HepG2 (cell line): ENCODE measurements at regions not wholly inside any gene's neighbourhood (a gene's known extent, or its start where the extent isn't known, plus 50 kb on each side); places are given as distances from the start of the nearest gene placed in this dataset.

ENCODE experiments used
- ATAC-seq: fragments of 200-7000 bp; cut with Tn5 transposase; 3 replicates; pipeline ENCODE4 v1.9.1; 2020; ENCODE audit warnings: mild to moderate bottlenecking, moderate library complexity
- BruUV-seq: library from RNA; stranded (reverse); fragments of 400-500 nt; replicated peaks from 2 replicates; lab custom pipeline; 2021; lab: Mats Ljungman, UMichigan
- CTCF ChIA-PET: fragments of 300-600 bp; formaldehyde crosslinking; extraction: SDS; loops from one replicate; lab custom pipeline; 2021; ENCODE audit warnings: low total read pairs, inconsistent platforms, low intra/inter-chr PET ratio; lab: Yijun Ruan, JAX
- POLR2A ChIA-PET: fragments of 350-600 bp; sonication (Branson Sonifier 250); formaldehyde crosslinking; loops from one replicate; lab custom pipeline; 2020; ENCODE audit warnings: antibody characterized with exemption, inconsistent platforms; lab: Yijun Ruan, JAX
- DNase-seq: peaks from one replicate; pipeline ENCODE4 v3.0.0-alpha.2; 2015; ENCODE audit warnings: low spot score
- FAIRE-seq: peaks from 3 replicates; lab custom pipeline; 2011; peaks lifted over from hg19 to GRCh38; lab: Jason Lieb, UNC
- H2AFZ ChIP-seq: one replicate; pipeline ENCODE4 v1.6.1; 2011; ENCODE audit warnings: low read length, inconsistent platforms
- H3K27ac ChIP-seq: fragments of 300-600 bp; 3 replicates; pipeline ENCODE4 v1.8.0; 2011; ENCODE audit warnings: mixed run types, mild to moderate bottlenecking, mixed read lengths, low read length, inconsistent platforms; ENCODE audit not compliant: insufficient read depth; ENCODE audit errors: extremely low read length
- H3K27me3 ChIP-seq, 2 experiments: fragments of 200-600 bp in 1 of 2; 2 replicates in 1 of 2; 3 replicates in 1 of 2; pipeline versions ENCODE4 v1.6.0 to v1.8.0; 2011; ENCODE audit warnings: low read length in 2 of 2, mild to moderate bottlenecking in 2 of 2, moderate library complexity in 2 of 2, inconsistent platforms in 1 of 2; ENCODE audit not compliant: insufficient read depth in 2 of 2, control insufficient read depth in 1 of 2
- H3K36me3 ChIP-seq, 2 experiments: fragments of 200-600 bp in 1 of 2; replicated peaks in 1 of 2; 2 replicates in 1 of 2; 3 replicates in 1 of 2; pipeline versions ENCODE4 v1.5.1 to v1.8.0; 2011; ENCODE audit warnings: low read length in 2 of 2, inconsistent platforms in 1 of 2; ENCODE audit not compliant: insufficient read depth in 2 of 2, control insufficient read depth in 1 of 2
- H3K4me1 ChIP-seq: 2 replicates; pipeline ENCODE4 v1.5.1; 2012; ENCODE audit warnings: low read length, inconsistent platforms; ENCODE audit not compliant: insufficient read depth
- H3K4me2 ChIP-seq: 2 replicates; pipeline ENCODE4 v1.6.0; 2011; ENCODE audit warnings: low read depth, low read length, inconsistent platforms
- H3K4me3 ChIP-seq, 3 experiments: fragments of 200-600 bp in 1 of 3; sonication (generic), shearing (Covaris generic) in 1 of 3; replicated peaks in 1 of 3; 2 replicates each; pipeline ENCODE4 v1.5.1; 2011 to 2016; ENCODE audit warnings: low read length in 3 of 3, inconsistent platforms in 2 of 3, low read depth in 2 of 3, mild to moderate bottlenecking in 2 of 3, control low read depth in 1 of 3, mixed read lengths in 1 of 3; ENCODE audit not compliant: insufficient read depth in 1 of 3
- H3K79me2 ChIP-seq: one replicate; pipeline ENCODE4 v1.6.1; 2011; ENCODE audit warnings: low read length, inconsistent platforms; ENCODE audit not compliant: insufficient read depth
- H3K9ac ChIP-seq: 2 replicates; pipeline ENCODE4 v1.6.0; 2011; ENCODE audit warnings: mild to moderate bottlenecking, low read depth, low read length, inconsistent platforms; ENCODE audit not compliant: insufficient read depth
- H3K9me3 ChIP-seq: 2 replicates; pipeline ENCODE4 v1.5.1; 2012; ENCODE audit warnings: mild to moderate bottlenecking, low read length
- H4K20me1 ChIP-seq: 2 replicates; pipeline ENCODE4 v1.6.0; 2011; ENCODE audit warnings: inconsistent platforms, mild to moderate bottlenecking, low read length, moderate library complexity; ENCODE audit not compliant: insufficient read depth
- ARID3A ChIP-seq: IDR thresholded peaks from 2 replicates; pipeline ENCODE4 v1.6.1; 2012; ENCODE audit warnings: low read depth, low read length, improper control_type of control experiment
- NR3C1 ChIP-seq: sonication (generic); formaldehyde crosslinking; IDR thresholded peaks from 2 replicates; pipeline ENCODE4 v1.4.0; 2020; ENCODE audit warnings: missing genetic modification reagents
- ONECUT2 ChIP-seq: sonication (generic); formaldehyde crosslinking; IDR thresholded peaks from 2 replicates; pipeline ENCODE4 v1.4.0; 2020; ENCODE audit warnings: missing genetic modification reagents
- SKIL ChIP-seq: sonication (generic); formaldehyde crosslinking; IDR thresholded peaks from 2 replicates; pipeline ENCODE4 v1.8.0; 2022; ENCODE audit warnings: missing genetic modification reagents, mild to moderate bottlenecking, moderate library complexity, borderline replicate concordance
- SMC3 ChIP-seq: IDR thresholded peaks from 2 replicates; pipeline ENCODE4 v1.6.1; 2011; ENCODE audit warnings: low read length, improper control_type of control experiment
- STAG1 ChIP-seq: sonication (generic); formaldehyde crosslinking; IDR thresholded peaks from 2 replicates; pipeline ENCODE4 v1.4.0; 2020; ENCODE audit warnings: missing genetic modification reagents
- USF2 ChIP-seq, 2 experiments: sonication (generic) in 1 of 2; formaldehyde crosslinking in 1 of 2; IDR thresholded peaks; 2 replicates each; pipeline versions ENCODE4 v1.5.1 to v1.6.1; 2011 to 2020; ENCODE audit warnings: borderline replicate concordance in 1 of 2, low read depth in 1 of 2, low read length in 1 of 2, mild to moderate bottlenecking in 1 of 2, missing genetic modification reagents in 1 of 2, moderate library complexity in 1 of 2
- ZBTB49 ChIP-seq: sonication (generic); formaldehyde crosslinking; IDR thresholded peaks from 2 replicates; pipeline ENCODE4 v1.4.0; 2020; ENCODE audit warnings: missing genetic modification reagents, borderline replicate concordance
- ZFP62 ChIP-seq: sonication (generic); formaldehyde crosslinking; IDR thresholded peaks from 2 replicates; pipeline ENCODE4 v1.4.0; 2020; ENCODE audit warnings: missing genetic modification reagents
- ZNF503 ChIP-seq: sonication (generic); formaldehyde crosslinking; IDR thresholded peaks from 2 replicates; pipeline ENCODE4 v1.4.0; 2020; ENCODE audit warnings: missing genetic modification reagents
- ZNF652 ChIP-seq: IDR thresholded peaks from 2 replicates; pipeline ENCODE4 v1.6.1; 2016; ENCODE audit warnings: low read depth, borderline replicate concordance
- ZNF776 ChIP-seq: sonication (generic); formaldehyde crosslinking; IDR thresholded peaks from 2 replicates; pipeline ENCODE4 v1.4.0; 2020; ENCODE audit warnings: mild to moderate bottlenecking, missing genetic modification reagents
- WGBS: methylation state at CpG from one replicate; pipeline ENCODE4 v1.1.6; 2017; ENCODE audit warnings: low lambda C conversion rate; 5-methylcytosine and 5-hydroxymethylcytosine counted together
- in situ Hi-C: cut with HindIII; loops from 2 replicates; pipeline ENCODE4 v1.10.0; 2017; ENCODE audit warnings: low pct_unique_long_range_greater_than_20kb; ENCODE audit not compliant: extremely low pct_ligation_motif_present
- intact Hi-C: fragments of 100-400 bp; cut with micrococcal nuclease; formaldehyde crosslinking; loops from one replicate; pipeline ENCODE4 v1.10.0; 2022; ENCODE audit not compliant: unreplicated experiment

- no peak overlapping the region for H3K27ac ChIP-seq
- CTCF ChIA-PET: interaction anchor here (0.9 to 1.8 kb wide), 2 partner anchors 724 to 1083 kb away, joined by 3 to 6 read pairs; no protein-coding TSS in a partner anchor
- peak; percentile 65; the same call in 1 of the 2 replicates for TF ChIP-seq SMC3
- TF ChIP-seq STAG1: peak; percentile 83
- no peak for TF ChIP-seq NR3C1 (CRISPR knock-in tag)
- TF ChIP-seq ZNF776 (CRISPR knock-in tag): no peak
- TF ChIP-seq USF2 (IDR thresholded peaks at IDR 0.05; ENCODE audit: low read depth, low read length): no peak
- TF ChIP-seq USF2 (CRISPR knock-in tag; IDR thresholded peaks at IDR 0.05; ENCODE audit: borderline replicate concordance): no peak
- no peak for TF ChIP-seq ZFP62 (CRISPR knock-in tag)
- TF ChIP-seq SKIL (CRISPR knock-in tag): no peak
- TF ChIP-seq ZNF503: no peak
- no peak for TF ChIP-seq ONECUT2 (CRISPR knock-in tag)
- TF ChIP-seq ZNF652: no peak
- no peak for TF ChIP-seq ZBTB49 (CRISPR knock-in tag)
- TF ChIP-seq ARID3A: no peak
Measured at GRCh38 chr6:84967389-84967788, 203.0 kb upstream of the TBX18 start.

More at GRCh38 chr6:84967389-84967788, 203.0 kb upstream of the TBX18 start:
- DNase-seq (peak; percentile 52), ATAC-seq (peak; percentile 86), FAIRE-seq (peak; percentile 78)
- Histone ChIP-seq H3K9me3 (no peaks in the 10 kb centered on the region), H3K4me3 (no peak overlapping the region), H3K4me1 (no peaks in the 10 kb centered on the region), H3K9ac (no peak overlapping the region), H3K79me2 (no peaks in the 10 kb centered on the region), H4K20me1 (no peaks in the 10 kb centered on the region), H2AFZ (no peak overlapping the region), H3K36me3 (no peaks in the 10 kb centered on the region), H3K4me2 (no peak overlapping the region), H3K27me3 (peaks cover 0 to 3% of the 10 kb centered on the region in 2 experiments; a peak in 1 of 5 replicates)
- intact Hi-C loops: loop anchor here (1.0 to 5.0 kb wide), 4 partner anchors 239 to 1085 kb away; no protein-coding TSS in a partner anchor
- POLR2A ChIA-PET: no interaction called here
- no TSS peak for BruUV-seq
- WGBS: under 1% methylated on average over 7 of the region's 7 CpGs
- in situ Hi-C loops: loop anchor here (10.0 kb wide), 1 partner anchor 543 kb away; no protein-coding TSS in a partner anchor
